ENCODE measurements at regions not wholly inside any gene's neighbourhood (a gene's known extent, or its start where the extent isn't known, plus 50 kb on each side); places are given as distances from the start of the nearest gene placed in this dataset.

- H3K4me3 ChIP-seq (ENCODE audit: low read depth, low read length) = no peak overlapping the region
- TF ChIP-seq CTCF (IDR thresholded peaks at IDR 0.05; ENCODE audit: borderline replicate concordance, insufficient read depth, low read depth, low read length) = no peak
Observed at GRCh38 chr13:33756929-33757328, 61.0 kb upstream of the RFC3 start.

- H3K4me3 ChIP-seq (ENCODE audit: low read depth, low read length) = no peak overlapping the region
- no peak for TF ChIP-seq CTCF (IDR thresholded peaks at IDR 0.05; ENCODE audit: borderline replicate concordance, insufficient read depth, low read depth, low read length)
Observed at GRCh38 chr13:33757713-33758112, 60.2 kb upstream of the RFC3 start.

- no peak overlapping the region for H3K4me3 ChIP-seq (ENCODE audit: low read depth, low read length)
- TF ChIP-seq CTCF (IDR thresholded peaks at IDR 0.05; ENCODE audit: borderline replicate concordance, insufficient read depth, low read depth, low read length) = no peak
Observed at GRCh38 chr13:33758113-33758512, 59.8 kb upstream of the RFC3 start.

- H3K4me3 ChIP-seq (ENCODE audit: low read depth, low read length) = no peak overlapping the region
- TF ChIP-seq CTCF (IDR thresholded peaks at IDR 0.05; ENCODE audit: borderline replicate concordance, insufficient read depth, low read depth, low read length) = no peak
Observed at GRCh38 chr13:33761740-33762139, 56.2 kb upstream of the RFC3 start.

GRCh38 chr13:33763021-33763420 is 54.9 kb upstream of the RFC3 start:
- no peak overlapping the region for H3K4me3 ChIP-seq (ENCODE audit: low read depth, low read length)
- TF ChIP-seq CTCF (IDR thresholded peaks at IDR 0.05; ENCODE audit: borderline replicate concordance, insufficient read depth, low read depth, low read length) = no peak

GRCh38 chr13:33764716-33765115 is 53.2 kb upstream of the RFC3 start:
- no peak overlapping the region for H3K4me3 ChIP-seq (ENCODE audit: low read depth, low read length)
- no peak for TF ChIP-seq CTCF (IDR thresholded peaks at IDR 0.05; ENCODE audit: borderline replicate concordance, insufficient read depth, low read depth, low read length)

GRCh38 chr13:33766329-33767123 is 51.4 kb upstream of the RFC3 start:
- no peak overlapping the region for H3K4me3 ChIP-seq (ENCODE audit: low read depth, low read length)
- TF ChIP-seq CTCF (IDR thresholded peaks at IDR 0.05; ENCODE audit: borderline replicate concordance, insufficient read depth, low read depth, low read length) = no peak

Data from GM12875 (cell line).